GM18861 (cell line): ENCODE measurements at regions not wholly inside any gene's neighbourhood (a gene's known extent, or its start where the extent isn't known, plus 50 kb on each side); places are given as distances from the start of the nearest gene placed in this dataset.
"Not testable (repeated sequence)": the region's sequence is repeated elsewhere in the genome, so short reads cannot be mapped to it uniquely, and the experiment has no call there.

Source experiments
- ATAC-seq: cut with Tn5 transposase; IDR thresholded peaks from one replicate; pipeline ENCODE4 v1.9.1; 2021; ENCODE audit not compliant: unreplicated experiment

DNA sequence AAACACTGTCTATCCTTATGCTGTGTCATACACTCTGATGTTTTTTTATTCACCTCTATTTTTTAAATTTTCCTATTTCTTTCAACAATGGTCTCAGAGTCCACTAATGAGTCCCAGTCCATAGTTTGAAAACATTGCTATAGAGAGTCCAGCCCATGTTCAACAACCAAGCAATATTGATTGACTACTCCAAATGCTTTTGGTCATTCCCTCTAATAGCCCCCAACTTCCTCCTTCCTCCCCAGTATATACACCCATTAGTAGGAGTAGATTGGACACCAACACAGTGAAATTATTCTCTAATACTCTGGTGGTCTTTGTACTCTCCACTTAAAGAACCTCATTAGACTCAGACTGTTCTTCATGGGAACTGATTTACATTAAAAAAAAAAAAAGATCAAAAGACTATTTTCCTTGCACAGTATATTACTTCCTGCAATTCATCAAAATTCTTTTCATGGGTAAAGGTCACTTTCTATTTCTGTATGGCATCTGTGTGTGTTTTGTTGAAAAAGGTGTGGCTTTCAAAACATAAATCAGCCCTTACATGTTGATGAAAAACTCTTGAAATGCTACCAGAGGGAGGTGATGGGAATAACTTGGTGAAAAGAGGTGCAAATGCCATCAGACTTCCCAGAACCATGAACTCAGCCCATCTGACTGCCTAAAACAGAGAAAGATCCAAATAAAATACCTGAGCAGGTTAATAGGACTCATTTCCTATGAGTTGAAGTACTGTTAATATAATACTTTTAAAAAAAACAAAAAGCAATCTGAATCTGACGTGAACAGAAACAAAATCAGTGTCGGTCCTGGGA lies 250.3 kb upstream of the KLF3 start:
- ATAC-seq = no peak

DNA sequence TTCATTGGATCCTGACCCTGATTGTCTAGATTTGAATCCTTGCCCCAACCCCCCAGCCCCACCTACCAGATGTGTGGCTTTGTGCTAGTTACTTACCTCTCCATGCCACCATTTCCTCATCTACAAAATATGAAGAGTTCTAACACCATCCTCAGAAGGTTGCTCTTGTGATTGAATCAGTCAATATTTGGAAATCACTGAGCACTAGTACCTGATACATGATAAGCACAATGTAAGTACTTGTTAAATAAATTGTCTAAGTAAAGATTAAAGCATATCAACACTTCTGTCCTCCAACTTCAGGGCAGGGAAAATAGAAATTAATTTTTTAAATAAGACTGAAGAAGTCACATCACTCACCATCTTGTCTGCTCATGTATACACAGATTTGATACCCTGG lies 249.6 kb upstream of the KLF3 start:
- ATAC-seq = no peak

DNA sequence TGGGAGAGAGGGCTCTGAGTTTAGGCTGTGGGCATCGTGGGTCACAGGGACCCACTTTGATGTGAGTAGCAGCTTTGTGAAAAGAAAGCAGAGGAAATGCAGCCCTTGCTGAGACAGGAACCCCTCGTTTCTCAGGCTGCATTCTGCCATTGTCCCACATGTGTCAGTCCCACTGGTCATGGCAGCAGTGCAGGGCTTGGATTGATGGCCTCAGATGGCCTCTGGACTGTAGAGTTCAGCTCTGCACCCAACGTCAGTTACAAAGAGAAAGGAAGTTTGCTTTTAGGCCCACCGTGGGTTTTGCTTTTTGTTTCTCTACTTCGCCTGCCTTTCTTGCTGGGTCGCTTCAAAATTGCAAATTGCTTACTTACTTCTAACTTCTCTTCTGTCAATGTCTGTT lies 248.3 kb upstream of the KLF3 start:
- ATAC-seq = no peak

DNA sequence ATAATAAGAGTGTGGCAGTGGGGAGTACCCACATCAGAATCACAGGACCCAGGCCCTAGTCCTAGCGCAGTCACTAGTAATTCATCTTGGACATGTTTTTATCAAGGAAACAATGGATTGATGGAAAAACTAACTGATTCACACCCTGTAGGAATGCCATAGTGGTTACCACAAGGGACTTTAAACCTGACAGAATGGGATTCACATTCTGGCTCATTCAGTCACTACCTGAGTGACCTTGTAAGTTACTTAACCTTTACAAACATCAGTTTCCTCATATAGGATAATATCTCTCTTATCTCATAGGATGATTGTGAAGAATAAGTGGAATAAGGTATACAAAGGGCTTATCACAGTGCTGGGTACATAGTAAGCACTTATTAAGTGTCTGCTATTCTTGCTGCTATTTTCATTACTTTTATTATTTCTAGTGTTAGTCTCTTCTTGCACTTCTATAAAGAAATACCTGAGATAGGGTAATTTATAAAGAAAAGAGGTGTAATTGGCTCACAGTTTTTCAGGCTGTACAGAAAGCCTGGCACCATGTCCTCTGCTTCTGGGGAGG lies 247.5 kb upstream of the KLF3 start:
- ATAC-seq = no peak

GRCh38 chr4:38420254-38420653 lies 243.7 kb upstream of the KLF3 start:
- ATAC-seq = not testable (repeated sequence)

DNA sequence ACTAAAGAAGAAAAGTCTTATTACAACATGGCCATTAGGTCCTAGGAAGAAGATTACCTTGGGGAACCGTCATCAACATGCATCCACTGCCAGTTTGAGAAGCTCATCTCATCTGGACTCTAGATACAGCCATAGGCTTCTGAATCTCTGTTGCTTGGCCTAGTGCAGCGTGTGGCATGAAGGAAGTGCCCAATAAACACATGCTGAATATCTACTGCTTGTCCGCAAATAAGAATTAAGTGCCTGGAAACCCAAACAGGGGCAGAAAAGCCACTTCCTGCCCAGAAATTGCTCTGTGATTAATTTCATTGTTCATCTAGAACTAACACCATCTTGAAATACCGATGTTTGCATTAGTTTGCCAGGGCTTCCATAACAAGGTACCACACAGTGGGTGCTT lies 241.1 kb upstream of the KLF3 start:
- ATAC-seq = no peak

- no peak for ATAC-seq
These were observed 239.7 kb upstream of the KLF3 start for GRCh38 chr4:38424151-38424871.

DNA sequence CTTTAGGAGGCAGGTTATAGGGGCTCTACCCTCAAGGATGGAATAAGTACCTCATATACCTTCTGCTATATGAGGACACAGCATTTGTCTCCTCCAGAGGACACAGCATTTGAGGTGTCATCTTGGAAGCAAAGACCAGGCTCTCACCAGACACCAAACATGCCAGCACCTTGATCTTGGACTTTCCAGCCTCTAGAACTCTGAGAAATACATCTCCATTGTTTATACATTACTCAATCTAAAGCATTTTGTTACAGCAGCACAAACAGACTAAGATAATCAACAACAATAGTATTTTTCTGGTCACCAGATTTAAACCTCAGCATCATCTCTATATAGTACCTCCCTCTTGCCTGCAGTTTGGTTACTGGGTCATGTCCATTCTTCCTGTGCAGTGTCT lies 237.5 kb upstream of the KLF3 start:
- ATAC-seq = no peak

GRCh38 chr4:38430841-38431240 lies 233.2 kb upstream of the KLF3 start:
- ATAC-seq = no peak

- no peak for ATAC-seq
These were observed 221.8 kb upstream of the KLF3 start for GRCh38 chr4:38442073-38442788.

DNA sequence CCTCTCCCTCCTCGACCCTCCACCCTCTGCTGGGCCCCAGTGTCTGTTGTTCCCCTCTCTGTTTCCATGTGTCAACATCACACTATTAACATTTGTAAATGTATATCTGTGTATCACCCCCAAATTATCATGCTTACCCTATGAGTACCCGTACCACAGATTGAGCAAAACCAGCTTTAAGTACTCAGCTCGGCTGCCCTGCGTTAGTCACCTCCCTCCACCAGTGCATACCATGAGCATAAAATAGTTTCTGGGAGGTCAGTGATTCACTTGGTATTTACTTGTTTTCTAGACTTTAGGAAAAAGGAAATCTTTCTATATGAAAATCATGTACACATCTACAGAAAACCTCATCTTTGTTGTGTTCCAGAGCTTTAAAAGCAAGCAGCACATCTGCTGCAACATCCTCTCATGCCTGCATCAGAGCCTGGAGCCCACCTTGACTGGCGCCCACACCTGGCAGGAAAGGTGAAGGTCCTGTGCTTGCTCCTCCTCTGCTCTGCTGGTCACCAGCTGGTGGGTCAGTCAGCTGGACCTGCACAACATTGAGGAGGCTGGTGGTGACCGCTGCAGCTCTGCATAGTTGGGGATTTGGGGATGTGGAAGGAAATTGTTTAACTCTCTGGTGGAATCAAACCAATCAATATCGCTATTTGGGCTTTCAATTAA lies 214.4 kb upstream of the KLF3 start:
- no peak for ATAC-seq

GRCh38 chr4:38452009-38452408 lies 212.0 kb upstream of the KLF3 start:
- peak; percentile 75 for ATAC-seq

DNA sequence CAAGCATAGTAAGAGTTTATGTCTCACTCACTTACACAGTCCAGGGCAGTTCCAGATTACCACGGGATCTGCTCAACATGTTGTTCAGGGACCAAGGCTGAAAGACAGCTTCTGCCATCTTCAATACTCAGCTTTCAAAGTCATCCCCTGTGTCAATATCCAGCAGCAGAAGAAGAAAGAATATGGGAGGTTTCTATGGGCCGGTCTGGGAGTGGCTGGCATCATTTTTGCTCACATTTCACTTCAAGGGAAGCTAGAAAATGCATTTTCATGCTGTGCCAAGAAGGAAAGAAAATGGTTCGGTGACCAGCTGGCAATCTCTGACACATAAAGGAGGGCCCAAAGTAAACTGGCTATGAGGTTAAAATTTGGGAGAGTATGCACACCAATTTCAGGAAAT lies 211.5 kb upstream of the KLF3 start:
- ATAC-seq = no peak

GRCh38 chr4:38453253-38453881 lies 210.6 kb upstream of the KLF3 start:
- ATAC-seq = no peak

- ATAC-seq = no peak
These were observed 209.7 kb upstream of the KLF3 start for GRCh38 chr4:38454284-38454683.

- peak; percentile 60 for ATAC-seq
These were observed 208.7 kb upstream of the KLF3 start for GRCh38 chr4:38455092-38455862.

DNA sequence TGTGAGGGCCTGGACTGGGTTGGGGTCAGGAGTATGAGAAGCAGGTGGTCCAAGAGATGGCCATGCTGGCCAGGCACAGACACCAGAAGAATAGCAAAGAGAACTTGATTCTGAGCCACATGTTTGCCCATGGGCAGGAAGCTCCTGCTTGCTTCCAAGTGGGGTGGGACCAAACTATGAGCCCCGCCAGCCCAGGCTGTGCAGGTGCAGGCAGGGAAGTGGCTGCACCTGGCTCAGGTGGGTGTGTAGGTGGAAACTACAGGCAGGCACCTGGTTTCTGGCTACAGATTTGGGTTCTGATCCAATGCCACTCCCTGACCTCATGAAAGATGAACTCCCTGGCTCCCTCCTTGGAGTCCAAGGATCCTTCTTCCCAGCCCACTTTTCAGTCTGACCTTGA lies 207.9 kb upstream of the KLF3 start:
- no peak for ATAC-seq

- ATAC-seq = no peak
These were observed 202.7 kb upstream of the KLF3 start for GRCh38 chr4:38461342-38461741.

DNA sequence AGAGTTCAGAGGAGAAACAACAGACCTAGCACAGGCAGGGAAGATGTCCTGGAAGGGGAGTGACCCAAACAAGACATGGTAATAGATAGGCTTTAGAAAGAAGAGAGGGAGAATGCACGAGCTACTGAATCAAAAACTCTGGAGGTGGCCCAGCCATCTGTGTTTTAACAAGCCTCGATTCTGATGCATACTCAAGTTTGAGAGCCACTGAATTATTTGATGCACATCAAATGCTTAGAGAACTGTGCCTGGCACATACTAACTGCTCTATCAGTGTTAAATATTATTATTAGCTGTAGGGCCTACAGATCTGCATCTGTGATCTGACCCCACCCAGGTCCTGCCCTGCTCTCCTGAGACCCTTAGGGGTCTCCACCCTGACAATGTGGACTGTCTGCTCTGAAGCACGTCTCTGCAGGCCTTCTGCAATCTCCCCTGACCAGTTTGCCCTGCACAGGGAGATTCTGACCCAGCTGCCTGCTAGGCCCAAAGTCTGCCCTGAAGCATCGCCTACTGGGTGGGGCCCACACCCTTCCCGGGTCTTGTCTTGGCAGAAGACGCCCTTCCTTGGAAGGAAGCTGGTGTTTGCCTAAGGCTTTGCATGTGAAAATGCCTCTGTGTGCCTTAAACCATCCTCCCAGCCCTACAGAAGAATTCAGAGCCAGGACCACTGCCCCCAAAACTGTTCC lies 201.5 kb upstream of the KLF3 start:
- no peak for ATAC-seq
